Upper lobe of left lung (tissue), 6 donors: ENCODE measurements at regions not wholly inside any gene's neighbourhood (a gene's known extent, or its start where the extent isn't known, plus 50 kb on each side); places are given as distances from the start of the nearest gene placed in this dataset.
"Not testable (repeated sequence)": the region's sequence is repeated elsewhere in the genome, so short reads cannot be mapped to it uniquely, and the experiment has no call there.

Experiments
- ATAC-seq, 2 donors: fragments of 200-7000 bp; cut with Tn5 transposase; one replicate each; pipeline ENCODE4 v1.9.1; 2022; ENCODE audit warnings: mild to moderate bottlenecking in 2 of 2, moderate library complexity in 2 of 2; ENCODE audit not compliant: low FRiP score in 2 of 2
- DNase-seq, 2 donors: peaks; one replicate each; pipeline ENCODE4 v3.0.0-alpha.2; 2019 to 2020
- H3K27ac ChIP-seq, 4 donors: fragments of 200-600 bp; sonication (generic); one replicate each; pipeline ENCODE4 v1.5.1; 2016 to 2019
- H3K27me3 ChIP-seq, 4 donors: fragments of 200-600 bp; sonication (generic); one replicate each; pipeline ENCODE4 v1.5.1; 2017 to 2019
- H3K36me3 ChIP-seq, 4 donors: fragments of 200-600 bp; sonication (generic); one replicate each; pipeline ENCODE4 v1.5.1; 2016 to 2019
- H3K4me1 ChIP-seq, 4 donors: fragments of 200-600 bp; sonication (generic); one replicate each; pipeline ENCODE4 v1.5.1; 2018 to 2019
- H3K4me3 ChIP-seq, 4 donors: fragments of 200-600 bp; sonication (generic); one replicate each; pipeline ENCODE4 v1.5.1; 2017 to 2019; ENCODE audit warnings: mild to moderate bottlenecking in 2 of 4, moderate library complexity in 1 of 4
- H3K9me3 ChIP-seq, 4 donors: fragments of 200-600 bp; sonication (generic); one replicate each; pipeline ENCODE4 v1.5.1; 2018 to 2019
- CTCF ChIP-seq, 6 experiments: fragments of 450-650 bp in 4 of 6; fragments of 200-600 bp in 2 of 6; sonication (generic) in 2 of 6; IDR thresholded peaks; one replicate each; pipeline ENCODE4 v1.5.1; 2016 to 2019; ENCODE audit warnings: antibody characterized with exemption in 6 of 6
- EP300 ChIP-seq, 4 donors: sonication (generic); formaldehyde crosslinking; IDR thresholded peaks; one replicate each; pipeline ENCODE4 v1.5.1; 2017; ENCODE audit warnings: antibody characterized with exemption in 4 of 4, control low read depth in 2 of 4
- POLR2A ChIP-seq, 4 donors: fragments of 450-650 bp; IDR thresholded peaks; one replicate each; pipeline ENCODE4 v1.5.1; 2016 to 2017; ENCODE audit warnings: antibody characterized with exemption in 4 of 4, mild to moderate bottlenecking in 2 of 4
- POLR2AphosphoS5 ChIP-seq, 2 donors: sonication (generic); formaldehyde crosslinking; IDR thresholded peaks; one replicate each; pipeline ENCODE4 v1.5.1; 2017; ENCODE audit warnings: antibody characterized with exemption in 2 of 2
- WGBS, 2 donors: methylation state at CpG; one replicate each; pipeline ENCODE4 v1.1.5; 2017 to 2018; 5-methylcytosine and 5-hydroxymethylcytosine counted together
- donor health status: DM: no; HTN: no; CAD: no; lungs with moderate emphysema.
- donor health status: DM: no; HTN: yes; CAD: no; lungs with severe emphysema.

- Histone ChIP-seq H3K36me3 (no peaks in the 10 kb centered on the region), H3K27ac (no peak overlapping the region), H3K27me3 (no peaks in the 10 kb centered on the region), H3K4me1 (no peaks in the 10 kb centered on the region), H3K4me3 (no peak overlapping the region), H3K9me3 (no peaks in the 10 kb centered on the region)
- WGBS, 2 donors: 90 to 96% methylated on average over 2 of the region's 2 CpGs
- TF ChIP-seq EP300 (IDR thresholded peaks at IDR 0.05) (no peak), CTCF (IDR thresholded peaks at IDR 0.05) (no peak), POLR2AphosphoS5 (IDR thresholded peaks at IDR 0.05) (no peak), POLR2A (IDR thresholded peaks at IDR 0.05) (no peak)
- no peak for ATAC-seq
- no peak for DNase-seq
Measured at GRCh38 chr2:182503886-182504285, 77.0 kb upstream of the PDE1A start.

GRCh38 chr2:182504903-182505302, 78.1 kb upstream of the PDE1A start:
- no peaks in the 10 kb centered on the region for H3K36me3 ChIP-seq
- DNase-seq (no peak), ATAC-seq (peak in 1 of 2 donors; percentile 78)
- no peak overlapping the region for H3K27ac ChIP-seq
- WGBS, 2 donors: 65 to 75% methylated on average over 2 of the region's 2 CpGs
- H3K4me3 ChIP-seq: no peak overlapping the region
- H3K4me1 ChIP-seq: no peaks in the 10 kb centered on the region
- TF ChIP-seq CTCF (IDR thresholded peaks at IDR 0.05) (no peak), POLR2AphosphoS5 (IDR thresholded peaks at IDR 0.05) (no peak), POLR2A (IDR thresholded peaks at IDR 0.05) (no peak), EP300 (IDR thresholded peaks at IDR 0.05) (no peak)
- H3K27me3 ChIP-seq: no peaks in the 10 kb centered on the region
- no peaks in the 10 kb centered on the region for H3K9me3 ChIP-seq

GRCh38 chr2:182506606-182507005, 79.8 kb upstream of the PDE1A start:
- ATAC-seq (no peak), DNase-seq (no peak)
- Histone ChIP-seq H3K4me1 (no peaks in the 10 kb centered on the region), H3K27me3 (no peaks in the 10 kb centered on the region), H3K4me3 (no peak overlapping the region), H3K9me3 (no peaks in the 10 kb centered on the region), H3K36me3 (no peaks in the 10 kb centered on the region), H3K27ac (no peak overlapping the region)
- TF ChIP-seq CTCF (IDR thresholded peaks at IDR 0.05) (no peak), EP300 (IDR thresholded peaks at IDR 0.05) (no peak), POLR2A (IDR thresholded peaks at IDR 0.05) (no peak), POLR2AphosphoS5 (IDR thresholded peaks at IDR 0.05) (no peak)

- DNase-seq, H3K4me3 ChIP-seq, ATAC-seq, H3K27me3 ChIP-seq, H3K9me3 ChIP-seq, H3K36me3 ChIP-seq, H3K27ac ChIP-seq, H3K4me1 ChIP-seq: not testable (repeated sequence)
- 61 to 68% methylated on average over 3 to 4 of the region's 4 CpGs for WGBS, 2 donors
Measured at GRCh38 chr2:182508583-182508982, 81.7 kb upstream of the PDE1A start.

GRCh38 chr2:182509216-182509615, 82.4 kb upstream of the PDE1A start:
- TF ChIP-seq EP300 (IDR thresholded peaks at IDR 0.05) (no peak), POLR2AphosphoS5 (IDR thresholded peaks at IDR 0.05) (no peak), CTCF (IDR thresholded peaks at IDR 0.05) (no peak), POLR2A (IDR thresholded peaks at IDR 0.05) (no peak)
- Histone ChIP-seq H3K27ac (no peak overlapping the region), H3K4me1 (no peaks in the 10 kb centered on the region), H3K9me3 (no peaks in the 10 kb centered on the region), H3K4me3 (no peak overlapping the region), H3K27me3 (no peaks in the 10 kb centered on the region), H3K36me3 (no peaks in the 10 kb centered on the region)
- no peak for DNase-seq
- ATAC-seq: no peak
- WGBS, 2 donors: 94 to 99% methylated on average over 3 of the region's 3 CpGs
